ENCODE measurements at regions not wholly inside any gene's neighbourhood (a gene's known extent, or its start where the extent isn't known, plus 50 kb on each side); places are given as distances from the start of the nearest gene placed in this dataset.

- TF ChIP-seq POLR2A (IDR thresholded peaks at IDR 0.05), result no peak
- no peak for TF ChIP-seq CTCF (IDR thresholded peaks at IDR 0.05)
These were observed 257.9 kb upstream of the TMEM132C start for GRCh38 chr12:128009108-128009507.

Data from heart left ventricle (tissue), 13 donors.